Activated B cell treated with CpG ODN at 0.5 μM for 24 hours (primary cell): ENCODE measurements at regions not wholly inside any gene's neighbourhood (a gene's known extent, or its start where the extent isn't known, plus 50 kb on each side); places are given as distances from the start of the nearest gene placed in this dataset.

Source experiments
- ATAC-seq: fragments of 200-7000 bp; cut with Tn5 transposase; one replicate; pipeline ENCODE4 v1.10.0; 2021; ENCODE audit warnings: low read depth, mild to moderate bottlenecking, moderate library complexity
- CTCF ChIA-PET: fragments of 350-600 bp; sonication (Branson Sonifier 250); formaldehyde crosslinking; loops from one replicate; lab custom pipeline; 2021; ENCODE audit warnings: antibody characterized with exemption; lab: Charles Lee
- POLR2A ChIA-PET: fragments of 350-600 bp; sonication (Branson Sonifier 250); formaldehyde crosslinking; loops from one replicate; lab custom pipeline; 2021; ENCODE audit warnings: antibody characterized with exemption; lab: Charles Lee
- DNase-seq: peaks from one replicate; pipeline ENCODE4 v3.0.0; 2022
- H3K27ac Mint-ChIP-seq: one replicate; pipeline ENCODE4 v1.8.0; 2020; ENCODE audit warnings: mixed read lengths
- H3K27me3 Mint-ChIP-seq: one replicate; pipeline ENCODE4 v1.8.0; 2021; ENCODE audit warnings: mixed read lengths
- H3K36me3 Mint-ChIP-seq: one replicate; pipeline ENCODE4 v1.8.0; 2021; ENCODE audit warnings: low read depth, mixed read lengths
- H3K4me1 Mint-ChIP-seq: one replicate; pipeline ENCODE4 v1.8.0; 2021; ENCODE audit warnings: mixed read lengths
- H3K4me3 Mint-ChIP-seq: one replicate; pipeline ENCODE4 v1.8.0; 2020; ENCODE audit warnings: mild to moderate bottlenecking, mixed read lengths
- H3K9me3 Mint-ChIP-seq: one replicate; pipeline ENCODE4 v1.8.0; 2020; ENCODE audit warnings: mixed read lengths
- CTCF ChIP-seq: fragments of 200-600 bp; IDR thresholded peaks from one replicate; pipeline ENCODE4 v1.8.0; 2022; ENCODE audit warnings: antibody characterized with exemption, mild to moderate bottlenecking
- intact Hi-C: fragments of 100-400 bp; cut with micrococcal nuclease; formaldehyde crosslinking; loops from one replicate; pipeline ENCODE4 v1.15.1; 2024

DNA sequence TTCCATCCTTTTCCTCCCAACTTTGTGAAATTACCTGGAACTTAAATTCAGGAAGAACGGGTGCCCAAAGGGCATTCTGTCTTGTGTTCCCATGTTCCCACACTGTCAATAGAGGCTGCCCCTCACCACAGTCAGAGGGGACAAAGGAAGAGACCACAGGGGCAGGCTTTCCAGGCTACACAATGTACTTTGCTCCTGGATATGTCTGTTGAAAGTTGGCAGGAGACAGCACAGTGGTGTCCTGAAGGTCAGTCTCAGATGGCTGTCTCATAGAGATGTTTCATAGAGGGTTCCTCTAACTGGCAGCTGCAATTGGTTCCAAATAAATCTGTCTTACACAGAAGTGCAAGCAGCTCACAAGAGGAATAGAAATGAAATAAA lies 107.8 kb upstream of the TGFBR2 start:
- intact Hi-C loops, result no loop called here
- no peak for ATAC-seq
- Mint-ChIP-seq H3K9me3 (no peaks in the 10 kb centered on the region), H3K36me3 (no peaks in the 10 kb centered on the region), H3K27me3 (no peaks in the 10 kb centered on the region), H3K4me1 (peaks cover 79% of the 10 kb centered on the region), H3K27ac (peak overlapping the region; percentile 20), H3K4me3 (no peak overlapping the region)
- no peak for TF ChIP-seq CTCF
- CTCF ChIA-PET, result no interaction called here
- POLR2A ChIA-PET, result interaction anchor here (1.3 kb wide), 1 partner anchor 108 kb away, joined by 4 read pairs; the partner anchor contains the start of gene TGFBR2
- DNase-seq, result no peak

GRCh38 chr3:30500666-30501399 lies 105.6 kb upstream of the TGFBR2 start:
- no peaks in the 10 kb centered on the region for H3K27me3 Mint-ChIP-seq
- POLR2A ChIA-PET, result interaction anchor here (1.0 to 1.9 kb wide), 5 partner anchors 20 to 106 kb away, joined by 3 to 10 read pairs (median 8); partner anchors contain the start of gene TGFBR2
- intact Hi-C loops, result loop anchor here (1.0 to 5.0 kb wide), 4 partner anchors 26 to 191 kb away; no protein-coding TSS in a partner anchor
- no peak for DNase-seq
- CTCF ChIA-PET, result interaction anchor here (0.9 to 1.4 kb wide), 3 partner anchors 21 to 128 kb away, joined by 3 read pairs; no protein-coding TSS in a partner anchor
- H3K4me1 Mint-ChIP-seq, result peaks cover 78% of the 10 kb centered on the region
- peak overlapping the region; percentile 67 for H3K4me3 Mint-ChIP-seq
- TF ChIP-seq CTCF, result no peak
- H3K36me3 Mint-ChIP-seq, result no peaks in the 10 kb centered on the region
- ATAC-seq, result peak; percentile 64
- H3K9me3 Mint-ChIP-seq, result no peaks in the 10 kb centered on the region
- H3K27ac Mint-ChIP-seq, result peak overlapping the region; percentile 87

DNA sequence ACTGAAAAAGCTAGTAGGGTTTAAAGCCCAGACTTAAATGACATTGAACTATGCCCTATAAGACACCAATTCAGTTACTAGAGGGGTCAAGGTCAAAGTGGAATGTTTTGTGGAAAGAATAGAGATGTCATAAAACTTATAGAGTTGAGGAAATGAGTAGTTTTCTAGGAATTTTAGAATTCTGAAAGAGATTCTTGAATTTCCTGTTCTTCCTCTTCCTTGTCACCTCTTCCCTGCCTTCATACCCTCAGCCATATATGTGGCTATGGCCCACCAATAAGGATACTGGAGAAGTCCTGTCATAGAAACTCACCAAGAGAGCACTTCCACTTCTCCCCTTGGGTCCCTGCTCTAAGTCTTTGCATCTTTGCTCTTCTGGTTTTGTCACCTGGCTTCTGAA lies 104.9 kb upstream of the TGFBR2 start:
- CTCF ChIA-PET, result interaction anchor here (1.4 kb wide), 1 partner anchor 127 kb away, joined by 3 read pairs; no protein-coding TSS in a partner anchor
- Mint-ChIP-seq H3K27ac (peak overlapping the region; percentile 95), H3K9me3 (no peaks in the 10 kb centered on the region), H3K36me3 (no peaks in the 10 kb centered on the region), H3K4me1 (peaks cover 71% of the 10 kb centered on the region), H3K4me3 (no peak overlapping the region), H3K27me3 (no peaks in the 10 kb centered on the region)
- no peak for DNase-seq
- intact Hi-C loops, result loop anchor here (5.0 kb wide), 3 partner anchors 51 to 191 kb away; no protein-coding TSS in a partner anchor
- POLR2A ChIA-PET, result interaction anchor here (1.0 to 4.0 kb wide), 6 partner anchors 24 to 120 kb away, joined by 4 to 41 read pairs (median 11); partner anchors contain the start of gene TGFBR2
- TF ChIP-seq CTCF, result no peak
- ATAC-seq, result no peak

- H3K4me1 Mint-ChIP-seq, result peaks cover 64% of the 10 kb centered on the region
- no peak for TF ChIP-seq CTCF
- no peaks in the 10 kb centered on the region for H3K27me3 Mint-ChIP-seq
- ChIA-PET CTCF (interaction anchor here (1.0 to 1.9 kb wide), 6 partner anchors 24 to 182 kb away, joined by 3 to 9 read pairs (median 4); partner anchors contain the start of gene TGFBR2), POLR2A (interaction anchor here (0.6 to 4.0 kb wide), 10 partner anchors 24 to 192 kb away, joined by 3 to 41 read pairs (median 9); partner anchors contain the start of gene TGFBR2)
- peak overlapping the region; percentile 74 for H3K4me3 Mint-ChIP-seq
- peak overlapping the region; percentile 95 for H3K27ac Mint-ChIP-seq
- no peaks in the 10 kb centered on the region for H3K36me3 Mint-ChIP-seq
- no peaks in the 10 kb centered on the region for H3K9me3 Mint-ChIP-seq
- ATAC-seq, result no peak
- intact Hi-C loops, result loop anchor here (1.0 to 5.0 kb wide), 7 partner anchors 50 to 190 kb away; partner anchors contain the start of gene TGFBR2
- DNase-seq, result no peak
These were observed 104.2 kb upstream of the TGFBR2 start for GRCh38 chr3:30502051-30502741.
